ENCODE measurements at regions not wholly inside any gene's neighbourhood (a gene's known extent, or its start where the extent isn't known, plus 50 kb on each side); places are given as distances from the start of the nearest gene placed in this dataset.

DNA sequence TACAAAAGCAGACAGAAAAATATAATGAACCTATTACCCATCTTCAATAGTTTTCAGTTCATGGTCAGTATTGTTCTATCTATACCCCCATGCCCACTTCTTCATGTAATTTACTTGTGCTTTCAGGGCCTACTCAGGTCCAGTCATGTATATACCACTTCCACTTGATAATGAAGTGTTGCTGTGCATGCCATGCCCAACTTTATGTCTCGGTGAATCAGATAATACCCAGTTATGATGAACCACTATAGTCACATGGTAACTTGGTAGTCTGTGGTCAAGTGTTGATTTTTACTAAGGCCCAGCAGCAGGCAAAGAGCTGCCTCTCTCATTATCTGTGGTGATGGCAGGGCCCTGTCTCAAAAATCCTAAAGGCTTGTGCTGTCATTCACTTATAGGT, 70.7 kb upstream of the IL33 start:
- TF ChIP-seq, protein P1, sequence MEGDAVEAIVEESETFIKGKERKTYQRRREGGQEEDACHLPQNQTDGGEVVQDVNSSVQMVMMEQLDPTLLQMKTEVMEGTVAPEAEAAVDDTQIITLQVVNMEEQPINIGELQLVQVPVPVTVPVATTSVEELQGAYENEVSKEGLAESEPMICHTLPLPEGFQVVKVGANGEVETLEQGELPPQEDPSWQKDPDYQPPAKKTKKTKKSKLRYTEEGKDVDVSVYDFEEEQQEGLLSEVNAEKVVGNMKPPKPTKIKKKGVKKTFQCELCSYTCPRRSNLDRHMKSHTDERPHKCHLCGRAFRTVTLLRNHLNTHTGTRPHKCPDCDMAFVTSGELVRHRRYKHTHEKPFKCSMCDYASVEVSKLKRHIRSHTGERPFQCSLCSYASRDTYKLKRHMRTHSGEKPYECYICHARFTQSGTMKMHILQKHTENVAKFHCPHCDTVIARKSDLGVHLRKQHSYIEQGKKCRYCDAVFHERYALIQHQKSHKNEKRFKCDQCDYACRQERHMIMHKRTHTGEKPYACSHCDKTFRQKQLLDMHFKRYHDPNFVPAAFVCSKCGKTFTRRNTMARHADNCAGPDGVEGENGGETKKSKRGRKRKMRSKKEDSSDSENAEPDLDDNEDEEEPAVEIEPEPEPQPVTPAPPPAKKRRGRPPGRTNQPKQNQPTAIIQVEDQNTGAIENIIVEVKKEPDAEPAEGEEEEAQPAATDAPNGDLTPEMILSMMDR (conservative IDR thresholded peaks at IDR 0.05; ENCODE audit: low read length), result no peak
- no peak for TF ChIP-seq EZH2phosphoT487 (IDR thresholded peaks at IDR 0.05; ENCODE audit: borderline replicate concordance, low read depth, low read length)
